ENCODE measurements at regions not wholly inside any gene's neighbourhood (a gene's known extent, or its start where the extent isn't known, plus 50 kb on each side); places are given as distances from the start of the nearest gene placed in this dataset.

- TF ChIP-seq CTCF (IDR thresholded peaks at IDR 0.05) (no peak), POLR2A (IDR thresholded peaks at IDR 0.05) (no peak)
These were observed 77.8 kb upstream of the FRMD1 start for GRCh38 chr6:168156742-168157265.

Measured in body of pancreas (tissue), 4 donors.